H9 (cell line): ENCODE measurements at regions not wholly inside any gene's neighbourhood (a gene's known extent, or its start where the extent isn't known, plus 50 kb on each side); places are given as distances from the start of the nearest gene placed in this dataset.

ENCODE experiments used
- DNase-seq: peaks from one replicate; pipeline ENCODE4 v3.0.0-alpha.2; 2017
- H2AFZ ChIP-seq: one replicate; pipeline ENCODE4 v1.6.1; 2013; ENCODE audit warnings: mild to moderate bottlenecking, low read length, control low read depth, moderate library complexity
- H2AK5ac ChIP-seq: 2 replicates; pipeline ENCODE4 v1.6.1; 2013; ENCODE audit warnings: low read length, control low read depth, mixed read lengths; ENCODE audit not compliant: insufficient read length
- H2BK120ac ChIP-seq: one replicate; pipeline ENCODE4 v1.6.1; 2013; ENCODE audit warnings: low read depth, mild to moderate bottlenecking, low read length, control low read depth, inconsistent platforms; ENCODE audit not compliant: poor library complexity, severe bottlenecking
- H2BK12ac ChIP-seq: 2 replicates; pipeline ENCODE4 v1.6.1; 2013; ENCODE audit warnings: low read length, control low read depth, mixed read lengths, low read depth; ENCODE audit not compliant: insufficient read length
- H2BK15ac ChIP-seq: 2 replicates; pipeline ENCODE4 v1.6.1; 2013; ENCODE audit warnings: low read depth, low read length, control low read depth
- H2BK20ac ChIP-seq: one replicate; pipeline ENCODE4 v1.6.1; 2013; ENCODE audit warnings: low read depth, mild to moderate bottlenecking, low read length, control low read depth, inconsistent platforms; ENCODE audit not compliant: poor library complexity, severe bottlenecking
- H2BK5ac ChIP-seq: 2 replicates; pipeline ENCODE4 v1.6.1; 2013; ENCODE audit warnings: low read length, control low read depth, mixed read lengths; ENCODE audit not compliant: insufficient read length
- H3K14ac ChIP-seq: 2 replicates; pipeline ENCODE4 v1.6.1; 2013; ENCODE audit warnings: low read length, control low read depth; ENCODE audit not compliant: insufficient read depth
- H3K18ac ChIP-seq: 2 replicates; pipeline ENCODE4 v1.6.1; 2013; ENCODE audit warnings: low read depth, mild to moderate bottlenecking, mixed read lengths, low read length, control low read depth; ENCODE audit not compliant: insufficient read length
- H3K23ac ChIP-seq: 2 replicates; pipeline ENCODE4 v1.6.1; 2013; ENCODE audit warnings: low read length, control low read depth, mixed read lengths, low read depth; ENCODE audit not compliant: insufficient read length
- H3K23me2 ChIP-seq: 2 replicates; pipeline ENCODE4 v1.6.1; 2013; ENCODE audit warnings: low read depth, mild to moderate bottlenecking, mixed read lengths, low read length, control low read depth; ENCODE audit not compliant: insufficient read length, poor library complexity, severe bottlenecking
- H3K27ac ChIP-seq: 2 replicates; pipeline ENCODE4 v1.5.1; 2013; ENCODE audit warnings: low read length, control low read depth, mixed read lengths, low read depth; ENCODE audit not compliant: insufficient read length
- H3K27me3 ChIP-seq: 2 replicates; pipeline ENCODE4 v1.6.1; 2013; ENCODE audit warnings: low read length, control low read depth, inconsistent platforms; ENCODE audit not compliant: insufficient read depth
- H3K4ac ChIP-seq: 2 replicates; pipeline ENCODE4 v1.6.1; 2013; ENCODE audit warnings: low read depth, mild to moderate bottlenecking, control low read depth, inconsistent platforms, low read length, moderate library complexity
- H3K4me1 ChIP-seq: 2 replicates; pipeline ENCODE4 v1.6.1; 2013; ENCODE audit warnings: low read length, control low read depth, inconsistent platforms; ENCODE audit not compliant: insufficient read depth
- H3K4me2 ChIP-seq: 2 replicates; pipeline ENCODE4 v1.6.1; 2013; ENCODE audit warnings: low read length, control low read depth, mixed read lengths; ENCODE audit not compliant: insufficient read length, insufficient read depth
- H3K56ac ChIP-seq: 2 replicates; pipeline ENCODE4 v1.6.1; 2013; ENCODE audit warnings: low read depth, mild to moderate bottlenecking, mixed read lengths, low read length, control low read depth; ENCODE audit not compliant: insufficient read length
- H3K79me1 ChIP-seq: 2 replicates; pipeline ENCODE4 v1.6.1; 2013; ENCODE audit warnings: low read depth, mild to moderate bottlenecking, moderate library complexity, low read length, control low read depth, inconsistent platforms; ENCODE audit not compliant: insufficient read depth, poor library complexity, severe bottlenecking
- H3K79me2 ChIP-seq: 2 replicates; pipeline ENCODE4 v1.6.1; 2013; ENCODE audit warnings: low read length, control low read depth, inconsistent platforms; ENCODE audit not compliant: insufficient read depth
- H3K9ac ChIP-seq: 2 replicates; pipeline ENCODE4 v1.6.1; 2013; ENCODE audit warnings: low read length, control low read depth, mixed read lengths; ENCODE audit not compliant: insufficient read length; ENCODE audit errors: extremely low read depth
- H3K9me3 ChIP-seq: one replicate; pipeline ENCODE4 v1.6.1; 2013; ENCODE audit warnings: low read depth, low read length, inconsistent platforms; ENCODE audit not compliant: control insufficient read depth
- H3T11ph ChIP-seq: one replicate; pipeline ENCODE4 v1.6.1; 2013; ENCODE audit warnings: mild to moderate bottlenecking, low read length, control low read depth, inconsistent platforms
- H4K20me1 ChIP-seq: one replicate; pipeline ENCODE4 v1.6.1; 2013; ENCODE audit not compliant: control insufficient read depth, insufficient read length, insufficient read depth
- H4K5ac ChIP-seq: 2 replicates; pipeline ENCODE4 v1.6.1; 2013; ENCODE audit warnings: low read depth, mild to moderate bottlenecking, mixed read lengths, low read length, control low read depth; ENCODE audit not compliant: insufficient read length
- H4K8ac ChIP-seq: replicated peaks from 2 replicates; pipeline ENCODE4 v1.6.1; 2013; ENCODE audit warnings: low read length, control low read depth, mixed read lengths, low read depth; ENCODE audit not compliant: insufficient read length
- H4K91ac ChIP-seq: 2 replicates; pipeline ENCODE4 v1.6.1; 2013; ENCODE audit warnings: low read depth, mild to moderate bottlenecking, moderate library complexity, mixed read lengths, low read length, control low read depth; ENCODE audit not compliant: insufficient read length
- H3K27ac Mint-ChIP-seq, 3 experiments: 2 replicates in 2 of 3; 3 replicates in 1 of 3; pipeline ENCODE4 v1.8.0; 2020 to 2021; ENCODE audit warnings: mixed read lengths in 3 of 3, mild to moderate bottlenecking in 1 of 3, moderate library complexity in 1 of 3
- H3K27me3 Mint-ChIP-seq: 2 replicates; pipeline ENCODE4 v1.8.0; 2021; ENCODE audit warnings: low read depth, mild to moderate bottlenecking, moderate library complexity, mixed read lengths
- H3K36me3 Mint-ChIP-seq, 3 experiments: 2 replicates in 2 of 3; 3 replicates in 1 of 3; pipeline ENCODE4 v1.8.0; 2020 to 2021; ENCODE audit warnings: low read depth in 3 of 3, mixed read lengths in 3 of 3; ENCODE audit not compliant: insufficient read depth in 1 of 3
- H3K4me1 Mint-ChIP-seq, 2 experiments: 2 replicates each; pipeline ENCODE4 v1.8.0; 2020; ENCODE audit warnings: mixed read lengths in 2 of 2
- H3K4me3 Mint-ChIP-seq, 2 experiments: 2 replicates in 1 of 2; 3 replicates in 1 of 2; pipeline ENCODE4 v1.8.0; 2020 to 2021; ENCODE audit warnings: mild to moderate bottlenecking in 2 of 2, mixed read lengths in 2 of 2, moderate library complexity in 1 of 2
- H3K9me3 Mint-ChIP-seq, 2 experiments: 2 replicates in 1 of 2; 3 replicates in 1 of 2; pipeline ENCODE4 v1.8.0; 2020; ENCODE audit warnings: mild to moderate bottlenecking in 2 of 2, mixed read lengths in 2 of 2, moderate library complexity in 1 of 2
- CTCF ChIP-seq: fragments of 200-600 bp; sonication (generic); conservative IDR thresholded peaks from 3 replicates; pipeline ENCODE4 v1.8.0; 2021; ENCODE audit warnings: antibody characterized with exemption, mild to moderate bottlenecking
- WGBS: extraction: QIAGEN DNeasy Blood & Tissue Kit; methylation state at CpG from one replicate; pipeline ENCODE4 v1.1.7; 2013; ENCODE audit warnings: missing lambda C conversion rate, low lambda C conversion rate, mixed read lengths; ENCODE audit not compliant: insufficient read length; ENCODE audit errors: extremely low coverage; 5-methylcytosine and 5-hydroxymethylcytosine counted together

- no peak overlapping the region for H3T11ph ChIP-seq
- no peak overlapping the region for H4K91ac ChIP-seq
- no peak for TF ChIP-seq CTCF
- H3K27me3 Mint-ChIP-seq = peaks cover 8% of the 10 kb centered on the region
- H3K79me1 ChIP-seq = no peaks in the 10 kb centered on the region
- WGBS = no CpG with 5 or more reads among the region's 13 CpGs
- H3K4ac ChIP-seq = no peak overlapping the region
- H3K27me3 ChIP-seq = no peaks in the 10 kb centered on the region
- H3K4me3 Mint-ChIP-seq = no peak overlapping the region
- H3K4me2 ChIP-seq = no peak overlapping the region
- H3K27ac Mint-ChIP-seq = no peak overlapping the region
- H3K9ac ChIP-seq = no peak overlapping the region
- H2BK5ac ChIP-seq = no peak overlapping the region
- H4K8ac ChIP-seq = no peak overlapping the region
- H3K9me3 ChIP-seq = no peaks in the 10 kb centered on the region
- H3K79me2 ChIP-seq = no peaks in the 10 kb centered on the region
- H3K9me3 Mint-ChIP-seq = peaks cover 0 to 5% of the 10 kb centered on the region in 2 experiments; a peak in 1 of 5 replicates
- no peak overlapping the region for H3K56ac ChIP-seq
- no peak overlapping the region for H3K18ac ChIP-seq
- no peak overlapping the region for H2BK120ac ChIP-seq
- no peaks in the 10 kb centered on the region for H3K23me2 ChIP-seq
- H4K20me1 ChIP-seq = no peaks in the 10 kb centered on the region
- no peak overlapping the region for H2AFZ ChIP-seq
- H3K4me1 Mint-ChIP-seq = peaks cover 5 to 8% of the 10 kb centered on the region in 2 experiments
- H3K4me1 ChIP-seq = no peaks in the 10 kb centered on the region
- H3K27ac ChIP-seq = no peak overlapping the region
- no peak overlapping the region for H2BK20ac ChIP-seq
- no peak overlapping the region for H3K14ac ChIP-seq
- no peak overlapping the region for H2AK5ac ChIP-seq
- no peaks in the 10 kb centered on the region for H3K36me3 Mint-ChIP-seq
- H3K23ac ChIP-seq = no peak overlapping the region
- H2BK15ac ChIP-seq = no peak overlapping the region
- no peak for DNase-seq
- no peak overlapping the region for H4K5ac ChIP-seq
- no peak overlapping the region for H2BK12ac ChIP-seq
Measured at GRCh38 chr5:2627867-2628266, 123.6 kb downstream of the IRX2 start.
